Heart right ventricle (tissue), 16 donors: ENCODE measurements at regions not wholly inside any gene's neighbourhood (a gene's known extent, or its start where the extent isn't known, plus 50 kb on each side); places are given as distances from the start of the nearest gene placed in this dataset.

Experiments used
- ATAC-seq, 8 donors: fragments of 200-7000 bp; cut with Tn5 transposase; one replicate each; pipeline ENCODE4 v1.9.1; 2020; ENCODE audit warnings: mild to moderate bottlenecking in 8 of 8, moderate library complexity in 8 of 8, moderate number of reproducible peaks in 1 of 8
- DNase-seq, 2 donors: peaks; one replicate each; pipeline ENCODE4 v3.0.0-alpha.2; 2020
- H3K27ac ChIP-seq, 10 donors: fragments of 200-600 bp; sonication (generic) in 2 of 10; one replicate each; pipeline versions ENCODE4 v1.5.0 to v1.8.0; 2020 to 2022; ENCODE audit warnings: mild to moderate bottlenecking in 3 of 10
- H3K27me3 ChIP-seq, 7 donors: fragments of 200-600 bp; one replicate each; pipeline ENCODE4 v1.8.0; 2021 to 2022; ENCODE audit warnings: mild to moderate bottlenecking in 2 of 7
- H3K36me3 ChIP-seq, 9 donors: fragments of 200-600 bp; sonication (generic) in 1 of 9; one replicate each; pipeline versions ENCODE4 v1.5.0 to v1.8.0; 2020 to 2022; ENCODE audit warnings: mild to moderate bottlenecking in 2 of 9
- H3K4me1 ChIP-seq, 9 donors: fragments of 200-600 bp; sonication (generic) in 1 of 9; one replicate each; pipeline versions ENCODE4 v1.5.0 to v1.8.0; 2020 to 2022; ENCODE audit warnings: mild to moderate bottlenecking in 4 of 9
- H3K4me3 ChIP-seq, 10 donors: fragments of 200-600 bp; sonication (generic) in 2 of 10; one replicate each; pipeline versions ENCODE4 v1.5.0 to v1.8.0; 2020 to 2022; ENCODE audit warnings: mild to moderate bottlenecking in 7 of 10, moderate library complexity in 2 of 10
- H3K9me3 ChIP-seq, 11 donors: fragments of 200-600 bp in 10 of 11; sonication (generic) in 2 of 11; one replicate each; pipeline versions ENCODE4 v1.5.0 to v1.8.0; 2013 to 2022; ENCODE audit warnings: mild to moderate bottlenecking in 2 of 11, control low read depth in 1 of 11, moderate library complexity in 1 of 11
- CTCF ChIP-seq, 9 donors: fragments of 200-600 bp; sonication (generic) in 2 of 9; IDR thresholded peaks; one replicate each; pipeline versions ENCODE4 v1.5.0 to v1.8.0; 2021 to 2022; ENCODE audit warnings: antibody characterized with exemption in 9 of 9, mild to moderate bottlenecking in 5 of 9, moderate library complexity in 1 of 9
- WGBS, 2 donors: extraction: QIAGEN DNeasy Blood & Tissue Kit; methylation state at CpG; one replicate each; pipeline ENCODE4 v1.1.7; 2013; ENCODE audit warnings: inconsistent platforms in 1 of 2; 5-methylcytosine and 5-hydroxymethylcytosine counted together
- intact Hi-C, 10 donors: fragments of 100-400 bp; cut with DNase I; formaldehyde crosslinking; loops; one replicate each; pipeline versions ENCODE4 v1.11.1 to v1.14.2; 2022
- donor health status: Arrhythmogenic right ventricular cardiomyopathy.
- donor health status: ischemic (EF 13 %, LVEDD 7.1; RV severe dilation, severe dysfunction).
- donor health status: healthy with polysubstance abuse.
- donor health status: DM: no; HTN: yes; CAD: no.
- donor health status: DM: no; HTN: no; CAD: no.
- donor health status: ischemic (EF 25% LVEDD 6.9; RV normal size, moderate dysfunction).
- donor health status: ischemic (EF 25% LVEDD 5.7; RV mildly dilated, moderate dysfunction).
- donor health status: healthy.
- donor health status: DM: yes; HTN: yes; CAD: no.
- donor health status: Ischemic cardiomyopathy.
- donor health status: ischemic (EF 35%, LVEDD 5.7; RV mildly dilated, moderate dysfunction).
- donor health status: nonischemic (EF 11% LVEDD 7.7; RV severe dilation, severe dysfunction).
- donor health status: DM: yes; HTN: yes; CAD: no.
- donor health status: PGD.
- donor health status: ischemic (EF 29% LVEDD 5.4; RV normal size, mild dysfunction).
- donor health status: nonischemic (EF 23%, LVEDD 6.1; RV moderate dilation, normal function).

- no peak for DNase-seq
- intact Hi-C loops = no loop called here
- WGBS, 2 donors = 88 to 91% methylated on average over 3 of the region's 3 CpGs
Measured at GRCh38 chr4:86484241-86484640, 109.9 kb upstream of the PTPN13 start.

GRCh38 chr4:86487738-86488348 is 106.3 kb upstream of the PTPN13 start:
- TF ChIP-seq CTCF (IDR thresholded peaks at IDR 0.05) = no peak
- H3K4me3 ChIP-seq = no peak overlapping the region
- DNase-seq = no peak
- intact Hi-C loops = no loop called here
- no peak overlapping the region for H3K27ac ChIP-seq
- no peaks in the 10 kb centered on the region for H3K27me3 ChIP-seq
- WGBS, 2 donors = 88% methylated on average over 3 of the region's 3 CpGs
- H3K36me3 ChIP-seq = no peaks in the 10 kb centered on the region
- H3K4me1 ChIP-seq = peaks cover 0 to 4% (median 0%) of the 10 kb centered on the region in 9 donors
- H3K9me3 ChIP-seq = no peaks in the 10 kb centered on the region
- ATAC-seq = no peak

More at GRCh38 chr4:86484241-86484640, 109.9 kb upstream of the PTPN13 start:
- ATAC-seq = no peak
- Histone ChIP-seq H3K36me3 (no peaks in the 10 kb centered on the region), H3K27ac (no peak overlapping the region), H3K4me1 (peaks cover 0 to 4% (median 0%) of the 10 kb centered on the region in 9 donors), H3K27me3 (no peaks in the 10 kb centered on the region), H3K9me3 (no peaks in the 10 kb centered on the region), H3K4me3 (no peak overlapping the region)
- TF ChIP-seq CTCF (IDR thresholded peaks at IDR 0.05) = no peak

GRCh38 chr4:86493460-86493859 is 100.7 kb upstream of the PTPN13 start:
- Histone ChIP-seq H3K4me3 (no peak overlapping the region), H3K4me1 (peaks cover 0 to 13% (median 6%) of the 10 kb centered on the region in 9 donors), H3K36me3 (no peaks in the 10 kb centered on the region), H3K9me3 (no peaks in the 10 kb centered on the region), H3K27ac (no peak overlapping the region), H3K27me3 (no peaks in the 10 kb centered on the region)
- ATAC-seq = peak in 1 of 8 donors; percentile 59
- TF ChIP-seq CTCF (IDR thresholded peaks at IDR 0.05) = no peak
- intact Hi-C loops = loop anchor here in 3 of 10 donors (10.0 kb wide), 2 partner anchors 291 to 741 kb away; no protein-coding TSS in a partner anchor
- DNase-seq = no peak

GRCh38 chr4:86496094-86497080 is 97.7 kb upstream of the PTPN13 start:
- Histone ChIP-seq H3K27me3 (peaks cover 0 to 2% (median 0%) of the 10 kb centered on the region in 7 donors), H3K4me3 (no peak overlapping the region), H3K27ac (no peak overlapping the region), H3K9me3 (no peaks in the 10 kb centered on the region), H3K4me1 (peaks cover 0 to 14% (median 6%) of the 10 kb centered on the region in 9 donors), H3K36me3 (no peaks in the 10 kb centered on the region)
- ATAC-seq (no peak), DNase-seq (peak in 1 of 2 donors; percentile 11)
- intact Hi-C loops = loop anchor here in 8 of 10 donors (1.0 to 10.0 kb wide), 6 partner anchors 288 to 738 kb away; no protein-coding TSS in a partner anchor
- peak; percentile 73 to 95 (median 87) for TF ChIP-seq CTCF (IDR thresholded peaks at IDR 0.05)
- WGBS, 2 donors = 38 to 48% methylated on average over 5 of the region's 5 CpGs
